Naive B cell (primary cell): ENCODE measurements at regions not wholly inside any gene's neighbourhood (a gene's known extent, or its start where the extent isn't known, plus 50 kb on each side); places are given as distances from the start of the nearest gene placed in this dataset.
"Not testable (repeated sequence)": the region's sequence is repeated elsewhere in the genome, so short reads cannot be mapped to it uniquely, and the experiment has no call there.

Source experiments
- ATAC-seq, 2 donors: fragments of 150-1000 bp; cut with Tn5 transposase; 2 replicates each; pipeline ENCODE4 v1.10.0; 2021; ENCODE audit warnings: low read depth in 2 of 2, mild to moderate bottlenecking in 2 of 2, moderate library complexity in 2 of 2
- DNase-seq: peaks from one replicate; pipeline ENCODE4 v3.0.0; 2022
- H3K27ac Mint-ChIP-seq, 6 donors: one replicate each; pipeline ENCODE4 v1.8.0; 2020 to 2022; ENCODE audit warnings: mild to moderate bottlenecking in 6 of 6, mixed read lengths in 6 of 6, moderate library complexity in 5 of 6, inconsistent platforms in 2 of 6
- H3K27me3 Mint-ChIP-seq, 3 donors: one replicate each; pipeline ENCODE4 v1.8.0; 2021 to 2022; ENCODE audit warnings: mixed read lengths in 3 of 3, mild to moderate bottlenecking in 1 of 3
- H3K36me3 Mint-ChIP-seq, 2 donors: one replicate each; pipeline ENCODE4 v1.8.0; 2020 to 2022; ENCODE audit warnings: mixed read lengths in 2 of 2, inconsistent platforms in 1 of 2, mild to moderate bottlenecking in 1 of 2
- H3K4me1 Mint-ChIP-seq, 3 donors: one replicate each; pipeline ENCODE4 v1.8.0; 2020 to 2022; ENCODE audit warnings: mixed read lengths in 3 of 3, inconsistent platforms in 1 of 3, mild to moderate bottlenecking in 1 of 3, moderate library complexity in 1 of 3
- H3K4me3 Mint-ChIP-seq, 8 donors: one replicate each; pipeline ENCODE4 v1.8.0; 2020 to 2022; ENCODE audit warnings: mild to moderate bottlenecking in 8 of 8, mixed read lengths in 8 of 8, moderate library complexity in 8 of 8, inconsistent platforms in 2 of 8
- H3K9me3 Mint-ChIP-seq, 7 donors: one replicate each; pipeline ENCODE4 v1.8.0; 2020 to 2022; ENCODE audit warnings: mixed read lengths in 7 of 7, mild to moderate bottlenecking in 5 of 7, inconsistent platforms in 2 of 7, moderate library complexity in 1 of 7

- H3K36me3 Mint-ChIP-seq, H3K4me3 Mint-ChIP-seq, ATAC-seq, H3K27me3 Mint-ChIP-seq, H3K4me1 Mint-ChIP-seq, H3K9me3 Mint-ChIP-seq, H3K27ac Mint-ChIP-seq, DNase-seq: not testable (repeated sequence)
These were observed 1414.8 kb upstream of the PCDH10 start for GRCh38 chr4:131734321-131734720.

DNA sequence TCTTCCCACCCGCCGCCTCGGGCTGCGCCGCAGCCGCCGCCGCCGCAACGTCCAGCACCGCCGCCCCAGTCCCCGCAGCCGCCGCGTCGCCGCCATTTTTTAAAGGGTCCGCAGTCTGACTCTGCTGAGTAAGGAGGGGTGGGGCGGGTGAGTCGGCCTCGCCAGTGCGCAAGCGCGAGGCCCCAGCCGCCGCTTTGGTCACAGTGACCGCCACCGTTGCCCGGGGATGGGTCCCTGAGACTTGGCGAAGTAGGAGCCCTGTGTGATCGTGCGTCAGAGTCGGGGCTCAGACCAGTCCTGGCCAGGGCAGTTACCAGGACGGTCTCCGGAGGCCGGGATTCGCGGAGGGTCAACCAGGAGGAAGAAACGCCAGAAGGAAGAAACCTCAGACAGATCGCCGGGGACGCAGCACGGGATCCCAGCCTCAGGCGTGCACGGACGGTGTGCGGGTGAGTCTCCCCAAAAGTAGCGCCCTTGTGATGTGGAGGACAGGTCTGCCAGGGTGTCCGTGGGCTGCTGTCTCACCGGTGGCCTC lies 1414.2 kb upstream of the PCDH10 start:
- not testable (repeated sequence) for H3K36me3 Mint-ChIP-seq, H3K9me3 Mint-ChIP-seq, H3K27me3 Mint-ChIP-seq, H3K4me3 Mint-ChIP-seq, H3K27ac Mint-ChIP-seq, H3K4me1 Mint-ChIP-seq, ATAC-seq
- peak; percentile 16 for DNase-seq

DNA sequence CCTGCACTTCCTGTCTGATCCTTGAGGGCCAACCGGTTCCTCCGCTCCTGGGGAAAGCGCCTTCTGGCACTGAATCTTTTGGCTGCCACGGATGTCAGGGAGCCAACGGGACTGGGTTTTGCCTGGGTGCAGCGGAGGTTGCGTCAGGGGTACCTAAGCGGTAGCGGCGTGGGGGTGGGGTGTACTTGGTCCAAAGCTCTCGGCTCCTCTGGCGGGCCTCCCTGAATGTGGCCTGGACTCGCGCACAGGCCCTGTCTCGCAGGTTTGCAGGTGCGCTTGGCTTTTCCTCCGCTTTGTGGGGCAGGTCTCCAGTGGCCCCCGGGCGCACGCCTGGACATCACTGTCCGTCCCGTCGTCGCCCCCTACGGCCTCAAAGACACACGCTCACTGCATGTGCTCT lies 1410.1 kb upstream of the PCDH10 start:
- not testable (repeated sequence) for H3K9me3 Mint-ChIP-seq, H3K27me3 Mint-ChIP-seq, H3K36me3 Mint-ChIP-seq, ATAC-seq, H3K4me3 Mint-ChIP-seq, H3K4me1 Mint-ChIP-seq, DNase-seq, H3K27ac Mint-ChIP-seq

DNA sequence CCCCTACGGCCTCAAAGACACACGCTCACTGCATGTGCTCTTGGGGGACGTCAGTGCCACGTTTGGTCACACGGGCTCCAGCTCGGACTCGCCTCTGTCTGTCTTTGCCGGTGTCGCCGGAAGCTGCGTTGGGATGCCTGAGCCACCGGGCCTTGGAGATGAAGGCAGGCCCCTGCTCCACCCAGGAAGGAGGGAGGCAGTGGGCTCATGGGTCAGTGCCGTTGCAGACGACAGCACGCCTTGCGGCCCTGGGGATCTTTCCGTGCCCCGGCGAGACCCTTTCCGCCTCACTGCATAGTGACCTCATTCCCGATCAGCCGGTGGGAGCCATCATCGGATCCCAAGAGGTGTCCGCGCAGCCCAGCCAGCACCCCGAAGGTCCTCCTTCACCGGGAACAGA lies 1407.3 kb upstream of the PCDH10 start:
- not testable (repeated sequence) for H3K4me1 Mint-ChIP-seq

GRCh38 chr4:131742536-131743205 lies 1406.4 kb upstream of the PCDH10 start:
- not testable (repeated sequence) for DNase-seq, H3K27ac Mint-ChIP-seq, H3K4me3 Mint-ChIP-seq, H3K36me3 Mint-ChIP-seq, H3K27me3 Mint-ChIP-seq, H3K9me3 Mint-ChIP-seq, ATAC-seq, H3K4me1 Mint-ChIP-seq

More for the DNA sequence above, 1407.3 kb upstream of the PCDH10 start:
- not testable (repeated sequence) for DNase-seq, H3K9me3 Mint-ChIP-seq, H3K36me3 Mint-ChIP-seq, H3K27me3 Mint-ChIP-seq, ATAC-seq, H3K4me3 Mint-ChIP-seq, H3K27ac Mint-ChIP-seq

GRCh38 chr4:131743348-131743747 lies 1405.7 kb upstream of the PCDH10 start:
- H3K9me3 Mint-ChIP-seq, H3K36me3 Mint-ChIP-seq, DNase-seq, ATAC-seq, H3K4me3 Mint-ChIP-seq, H3K27ac Mint-ChIP-seq, H3K27me3 Mint-ChIP-seq, H3K4me1 Mint-ChIP-seq: not testable (repeated sequence)

GRCh38 chr4:131747203-131747602 lies 1401.9 kb upstream of the PCDH10 start:
- not testable (repeated sequence) for H3K27ac Mint-ChIP-seq, H3K36me3 Mint-ChIP-seq, H3K9me3 Mint-ChIP-seq, ATAC-seq, H3K4me3 Mint-ChIP-seq, H3K4me1 Mint-ChIP-seq, H3K27me3 Mint-ChIP-seq, DNase-seq

DNA sequence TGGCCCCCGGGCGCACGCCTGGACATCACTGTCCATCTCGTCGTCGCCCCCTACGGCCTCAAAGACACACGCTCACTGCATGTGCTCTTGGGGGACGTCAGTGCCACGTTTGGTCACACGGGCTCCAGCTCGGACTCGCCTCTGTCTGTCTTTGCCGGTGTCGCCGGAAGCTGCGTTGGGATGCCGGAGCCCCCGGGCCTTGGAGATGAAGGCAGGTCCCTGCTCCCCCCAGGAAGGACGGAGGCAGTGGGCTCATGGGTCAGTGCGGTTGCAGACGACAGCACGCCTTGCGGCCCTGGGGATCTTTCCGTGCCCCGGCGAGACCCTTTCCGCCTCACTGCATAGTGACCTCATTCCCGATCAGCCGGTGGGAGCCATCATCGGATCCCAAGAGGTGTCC lies 1399.9 kb upstream of the PCDH10 start:
- H3K36me3 Mint-ChIP-seq, H3K9me3 Mint-ChIP-seq, H3K4me3 Mint-ChIP-seq, DNase-seq, H3K27me3 Mint-ChIP-seq, H3K27ac Mint-ChIP-seq, H3K4me1 Mint-ChIP-seq, ATAC-seq: not testable (repeated sequence)

- H3K36me3 Mint-ChIP-seq, H3K4me3 Mint-ChIP-seq, H3K4me1 Mint-ChIP-seq, H3K9me3 Mint-ChIP-seq, ATAC-seq, H3K27me3 Mint-ChIP-seq, H3K27ac Mint-ChIP-seq: not testable (repeated sequence)
- DNase-seq: peak; percentile 16
These were observed 1399.1 kb upstream of the PCDH10 start for GRCh38 chr4:131750006-131750405.

- H3K4me1 Mint-ChIP-seq, ATAC-seq: not testable (repeated sequence)
- DNase-seq: peak; percentile 24
These were observed 1398.6 kb upstream of the PCDH10 start for GRCh38 chr4:131750469-131750868.

GRCh38 chr4:131762234-131762633 lies 1386.9 kb upstream of the PCDH10 start:
- H3K9me3 Mint-ChIP-seq, H3K4me3 Mint-ChIP-seq, H3K36me3 Mint-ChIP-seq, ATAC-seq, DNase-seq, H3K4me1 Mint-ChIP-seq, H3K27me3 Mint-ChIP-seq, H3K27ac Mint-ChIP-seq: not testable (repeated sequence)

More at GRCh38 chr4:131750469-131750868, 1398.6 kb upstream of the PCDH10 start:
- H3K27ac Mint-ChIP-seq, H3K4me3 Mint-ChIP-seq, H3K36me3 Mint-ChIP-seq, H3K27me3 Mint-ChIP-seq, H3K9me3 Mint-ChIP-seq: not testable (repeated sequence)

- H3K36me3 Mint-ChIP-seq: no peaks in the 10 kb centered on the region
- H3K4me3 Mint-ChIP-seq: no peak overlapping the region
- DNase-seq (no peak), ATAC-seq (no peak)
- H3K27ac Mint-ChIP-seq: no peak overlapping the region
- H3K4me1 Mint-ChIP-seq: no peaks in the 10 kb centered on the region
- peaks cover 0 to 3% (median 0%) of the 10 kb centered on the region in 7 donors for H3K9me3 Mint-ChIP-seq
- no peaks in the 10 kb centered on the region for H3K27me3 Mint-ChIP-seq
These were observed 1384.4 kb upstream of the PCDH10 start for GRCh38 chr4:131764730-131765129.

- H3K27ac Mint-ChIP-seq, H3K27me3 Mint-ChIP-seq, ATAC-seq, H3K4me3 Mint-ChIP-seq, H3K4me1 Mint-ChIP-seq, H3K36me3 Mint-ChIP-seq, DNase-seq, H3K9me3 Mint-ChIP-seq: not testable (repeated sequence)
These were observed 1374.7 kb upstream of the PCDH10 start for GRCh38 chr4:131774382-131774781.

DNA sequence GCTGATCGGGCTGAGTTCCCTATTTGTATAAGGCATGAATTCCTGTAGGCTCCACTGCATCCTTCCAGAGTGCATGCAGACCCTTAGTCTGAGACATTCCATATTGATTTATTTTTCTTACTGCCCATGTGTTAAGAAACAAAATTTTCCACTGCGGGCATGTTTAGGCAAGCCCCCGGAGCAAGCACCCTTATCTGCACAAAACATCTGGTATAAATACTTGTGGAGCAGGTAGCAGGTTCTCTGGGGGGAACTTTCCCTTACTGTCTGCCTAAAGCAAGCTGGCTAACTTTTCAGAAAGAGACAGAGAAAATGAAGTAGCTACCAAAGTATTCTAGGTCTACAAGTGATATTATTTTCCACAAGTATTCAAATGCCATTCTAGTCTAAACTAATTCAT lies 1338.5 kb upstream of the PCDH10 start:
- not testable (repeated sequence) for H3K4me3 Mint-ChIP-seq, DNase-seq, ATAC-seq, H3K4me1 Mint-ChIP-seq, H3K27ac Mint-ChIP-seq, H3K9me3 Mint-ChIP-seq, H3K36me3 Mint-ChIP-seq, H3K27me3 Mint-ChIP-seq
